CD4-positive, CD25-positive, alpha-beta regulatory T cell (primary cell): ENCODE measurements at regions not wholly inside any gene's neighbourhood (a gene's known extent, or its start where the extent isn't known, plus 50 kb on each side); places are given as distances from the start of the nearest gene placed in this dataset.

Experiments used
- ATAC-seq, 2 donors: fragments of 150-1000 bp; cut with Tn5 transposase; one replicate each; pipeline ENCODE4 v1.10.0; 2021; ENCODE audit warnings: low read depth in 2 of 2, moderate number of reproducible peaks in 2 of 2, moderate library complexity in 1 of 2
- DNase-seq, 3 donors: peaks; one replicate each; pipeline versions ENCODE4 v3.0.0 to v3.0.0-alpha.2; 2012 to 2022; ENCODE audit warnings: mixed read lengths in 1 of 3
- H3K27ac ChIP-seq: one replicate; pipeline ENCODE4 v1.7.0; 2013; ENCODE audit warnings: mild to moderate bottlenecking, low read length; ENCODE audit not compliant: insufficient read depth, poor library complexity, severe bottlenecking
- H3K27me3 ChIP-seq: one replicate; pipeline ENCODE4 v1.7.0; 2013; ENCODE audit warnings: low read length; ENCODE audit not compliant: control insufficient read depth, insufficient read depth
- H3K36me3 ChIP-seq: one replicate; pipeline ENCODE4 v1.7.0; 2013; ENCODE audit warnings: mild to moderate bottlenecking, low read length, moderate library complexity; ENCODE audit not compliant: control insufficient read depth, insufficient read depth
- H3K4me1 ChIP-seq: 2 replicates; pipeline ENCODE4 v1.7.0; 2013; ENCODE audit warnings: mild to moderate bottlenecking, low read length; ENCODE audit not compliant: insufficient read depth, control insufficient read depth, poor library complexity, severe bottlenecking
- H3K4me3 ChIP-seq: one replicate; pipeline ENCODE4 v1.7.0; 2013; ENCODE audit warnings: low read depth, mild to moderate bottlenecking, low read length, moderate library complexity
- H3K9me3 ChIP-seq, 2 experiments: 1 replicate in 1 of 2; 2 replicates in 1 of 2; pipeline ENCODE4 v1.7.0; 2013; ENCODE audit warnings: low read length in 2 of 2, mild to moderate bottlenecking in 1 of 2, moderate library complexity in 1 of 2; ENCODE audit not compliant: control insufficient read depth in 2 of 2
- H3K27ac Mint-ChIP-seq, 3 donors: one replicate each; pipeline ENCODE4 v1.8.0; 2020 to 2022; ENCODE audit warnings: mild to moderate bottlenecking in 3 of 3, mixed read lengths in 3 of 3, moderate library complexity in 2 of 3
- H3K27me3 Mint-ChIP-seq: one replicate; pipeline ENCODE4 v1.8.0; 2022; ENCODE audit warnings: mild to moderate bottlenecking, mixed read lengths
- H3K36me3 Mint-ChIP-seq: one replicate; pipeline ENCODE4 v1.8.0; 2020; ENCODE audit warnings: mixed read lengths
- H3K4me1 Mint-ChIP-seq, 4 donors: one replicate each; pipeline ENCODE4 v1.8.0; 2020 to 2022; ENCODE audit warnings: mixed read lengths in 4 of 4, mild to moderate bottlenecking in 1 of 4
- H3K4me3 Mint-ChIP-seq, 4 donors: one replicate each; pipeline ENCODE4 v1.8.0; 2020 to 2022; ENCODE audit warnings: mild to moderate bottlenecking in 4 of 4, mixed read lengths in 4 of 4, moderate library complexity in 3 of 4
- H3K9me3 Mint-ChIP-seq, 7 donors: one replicate each; pipeline ENCODE4 v1.8.0; 2020 to 2022; ENCODE audit warnings: mixed read lengths in 7 of 7, mild to moderate bottlenecking in 3 of 7, moderate library complexity in 2 of 7

DNA sequence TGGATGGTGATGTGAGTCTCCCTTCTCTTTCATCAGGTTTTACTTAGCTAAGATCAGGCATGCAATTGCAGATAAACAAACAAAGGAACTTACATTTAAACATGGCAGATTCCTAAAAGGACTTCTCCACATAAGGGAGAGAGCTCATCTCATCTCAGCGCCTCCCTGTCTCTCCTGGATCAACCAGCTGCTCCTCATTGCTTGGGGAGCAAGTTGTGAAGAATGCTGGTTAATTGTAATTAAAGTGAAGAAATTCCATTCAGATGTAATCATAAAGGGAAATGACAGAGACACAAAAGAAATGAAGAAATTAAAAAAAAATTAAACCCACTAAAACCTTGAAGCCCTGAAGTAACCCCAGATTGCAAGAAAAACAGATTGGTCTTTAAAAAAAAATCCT, 104.4 kb upstream of the DIO2 start:
- no peaks in the 10 kb centered on the region for H3K4me1 Mint-ChIP-seq
- Histone ChIP-seq H3K27ac (no peak overlapping the region), H3K27me3 (no peaks in the 10 kb centered on the region), H3K9me3 (peaks cover 0 to 2% of the 10 kb centered on the region in 2 experiments), H3K4me3 (no peak overlapping the region), H3K36me3 (no peaks in the 10 kb centered on the region), H3K4me1 (no peaks in the 10 kb centered on the region)
- no peak overlapping the region for H3K4me3 Mint-ChIP-seq
- peaks cover 0 to 8% (median 2%) of the 10 kb centered on the region in 7 donors for H3K9me3 Mint-ChIP-seq
- no peak for DNase-seq
- no peaks in the 10 kb centered on the region for H3K27me3 Mint-ChIP-seq
- H3K27ac Mint-ChIP-seq: peak overlapping the region in 1 of 3 donors; percentile 60
- ATAC-seq: no peak
- H3K36me3 Mint-ChIP-seq: no peaks in the 10 kb centered on the region

- Mint-ChIP-seq H3K36me3 (no peaks in the 10 kb centered on the region), H3K27me3 (no peaks in the 10 kb centered on the region), H3K27ac (no peak overlapping the region), H3K9me3 (peaks cover 0 to 11% (median 2%) of the 10 kb centered on the region in 7 donors), H3K4me3 (no peak overlapping the region), H3K4me1 (no peaks in the 10 kb centered on the region)
- H3K4me3 ChIP-seq: no peak overlapping the region
- no peaks in the 10 kb centered on the region for H3K36me3 ChIP-seq
- H3K9me3 ChIP-seq: no peaks in the 10 kb centered on the region
- ATAC-seq (no peak), DNase-seq (no peak)
- no peak overlapping the region for H3K27ac ChIP-seq
- no peaks in the 10 kb centered on the region for H3K27me3 ChIP-seq
- H3K4me1 ChIP-seq: no peaks in the 10 kb centered on the region
Observed at GRCh38 chr14:80313806-80314205, 102.5 kb upstream of the DIO2 start.

DNA sequence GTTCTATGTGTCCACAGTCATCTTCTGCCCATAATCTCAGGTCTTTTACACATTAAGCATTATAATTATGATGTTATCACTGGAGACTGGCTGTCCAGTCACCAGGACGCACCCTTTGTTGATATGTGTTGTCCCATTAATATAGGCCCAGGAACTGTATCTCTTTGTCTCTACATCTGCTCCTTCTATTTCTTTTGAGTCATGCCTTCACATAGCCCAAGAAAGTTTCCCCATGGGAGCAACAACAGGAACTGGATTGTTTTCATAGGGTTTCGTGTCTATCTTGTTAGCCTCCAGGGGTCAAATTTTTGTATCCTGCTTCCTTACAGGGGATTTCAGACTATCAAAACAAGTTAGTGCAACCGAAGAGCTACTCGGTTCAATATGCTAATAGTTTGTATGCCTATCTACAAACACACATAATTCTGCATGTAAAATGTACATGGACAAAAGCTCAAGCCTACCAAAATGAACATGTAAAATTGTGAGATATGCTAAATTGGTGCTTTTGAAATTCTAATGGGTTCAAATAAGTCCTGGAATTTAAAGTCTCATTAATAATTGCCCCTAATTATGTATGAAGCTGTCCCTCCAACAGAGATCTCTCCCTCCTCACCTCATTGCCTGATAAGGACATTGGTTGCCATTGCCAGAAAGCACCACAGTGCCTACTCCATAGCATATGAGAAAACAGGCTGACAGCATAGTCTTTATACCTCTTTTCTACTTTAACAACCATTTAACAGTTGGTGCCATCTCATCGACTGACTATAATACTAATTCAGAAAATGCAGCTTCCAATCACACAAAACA, 99.8 kb upstream of the DIO2 start:
- H3K4me1 ChIP-seq: no peaks in the 10 kb centered on the region
- H3K36me3 Mint-ChIP-seq: no peaks in the 10 kb centered on the region
- no peaks in the 10 kb centered on the region for H3K27me3 Mint-ChIP-seq
- DNase-seq: no peak
- H3K4me3 Mint-ChIP-seq: no peak overlapping the region
- no peaks in the 10 kb centered on the region for H3K9me3 ChIP-seq
- H3K36me3 ChIP-seq: no peaks in the 10 kb centered on the region
- peaks cover 0 to 8% (median 2%) of the 10 kb centered on the region in 7 donors for H3K9me3 Mint-ChIP-seq
- no peaks in the 10 kb centered on the region for H3K27me3 ChIP-seq
- no peak overlapping the region for H3K27ac ChIP-seq
- H3K27ac Mint-ChIP-seq: no peak overlapping the region
- no peaks in the 10 kb centered on the region for H3K4me1 Mint-ChIP-seq
- no peak for ATAC-seq
- H3K4me3 ChIP-seq: no peak overlapping the region

GRCh38 chr14:80304125-80304766, 92.9 kb upstream of the DIO2 start:
- H3K4me3 Mint-ChIP-seq: no peak overlapping the region
- DNase-seq: no peak
- no peak overlapping the region for H3K27ac ChIP-seq
- no peaks in the 10 kb centered on the region for H3K36me3 ChIP-seq
- no peak overlapping the region for H3K4me3 ChIP-seq
- H3K4me1 Mint-ChIP-seq: no peaks in the 10 kb centered on the region
- no peaks in the 10 kb centered on the region for H3K4me1 ChIP-seq
- H3K9me3 ChIP-seq: no peaks in the 10 kb centered on the region
- no peaks in the 10 kb centered on the region for H3K27me3 ChIP-seq
- H3K36me3 Mint-ChIP-seq: no peaks in the 10 kb centered on the region
- no peak for ATAC-seq
- H3K9me3 Mint-ChIP-seq: peaks cover 0 to 6% (median 2%) of the 10 kb centered on the region in 7 donors
- no peak overlapping the region for H3K27ac Mint-ChIP-seq
- H3K27me3 Mint-ChIP-seq: peaks cover 5% of the 10 kb centered on the region

DNA sequence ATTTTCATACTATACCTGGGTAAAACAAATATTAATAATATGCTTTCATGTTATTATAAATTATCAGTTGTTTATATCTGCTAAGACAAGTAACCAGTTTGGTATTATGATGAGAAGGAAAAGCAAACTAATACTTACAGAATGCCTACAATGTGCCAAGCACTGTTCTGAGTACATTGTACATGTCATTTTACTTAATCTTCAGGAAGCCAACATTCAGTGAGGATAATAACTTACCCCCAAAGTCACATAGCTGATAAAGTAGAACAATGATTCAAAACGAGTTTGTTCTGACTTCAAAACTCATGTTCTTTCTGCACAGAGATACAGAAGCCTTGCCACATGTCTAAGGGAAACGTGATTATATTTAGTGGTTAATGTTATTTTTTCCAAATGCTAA, 89.0 kb upstream of the DIO2 start:
- H3K27ac Mint-ChIP-seq: no peak overlapping the region
- no peaks in the 10 kb centered on the region for H3K4me1 Mint-ChIP-seq
- Histone ChIP-seq H3K27ac (no peak overlapping the region), H3K27me3 (no peaks in the 10 kb centered on the region), H3K4me3 (no peak overlapping the region), H3K4me1 (no peaks in the 10 kb centered on the region), H3K9me3 (no peaks in the 10 kb centered on the region), H3K36me3 (no peaks in the 10 kb centered on the region)
- peaks cover 0 to 11% (median 4%) of the 10 kb centered on the region in 7 donors for H3K9me3 Mint-ChIP-seq
- ATAC-seq (no peak), DNase-seq (no peak)
- H3K36me3 Mint-ChIP-seq: no peaks in the 10 kb centered on the region
- peaks cover 4% of the 10 kb centered on the region for H3K27me3 Mint-ChIP-seq
- no peak overlapping the region for H3K4me3 Mint-ChIP-seq

- Mint-ChIP-seq H3K4me1 (no peaks in the 10 kb centered on the region), H3K27ac (no peak overlapping the region), H3K4me3 (no peak overlapping the region), H3K36me3 (no peaks in the 10 kb centered on the region), H3K9me3 (peaks cover 0 to 11% (median 6%) of the 10 kb centered on the region in 7 donors), H3K27me3 (no peaks in the 10 kb centered on the region)
- Histone ChIP-seq H3K4me1 (no peaks in the 10 kb centered on the region), H3K27ac (no peak overlapping the region), H3K36me3 (no peaks in the 10 kb centered on the region), H3K27me3 (no peaks in the 10 kb centered on the region), H3K9me3 (no peaks in the 10 kb centered on the region), H3K4me3 (no peak overlapping the region)
- no peak for DNase-seq
- no peak for ATAC-seq
Observed at GRCh38 chr14:80298491-80299017, 87.2 kb upstream of the DIO2 start.

DNA sequence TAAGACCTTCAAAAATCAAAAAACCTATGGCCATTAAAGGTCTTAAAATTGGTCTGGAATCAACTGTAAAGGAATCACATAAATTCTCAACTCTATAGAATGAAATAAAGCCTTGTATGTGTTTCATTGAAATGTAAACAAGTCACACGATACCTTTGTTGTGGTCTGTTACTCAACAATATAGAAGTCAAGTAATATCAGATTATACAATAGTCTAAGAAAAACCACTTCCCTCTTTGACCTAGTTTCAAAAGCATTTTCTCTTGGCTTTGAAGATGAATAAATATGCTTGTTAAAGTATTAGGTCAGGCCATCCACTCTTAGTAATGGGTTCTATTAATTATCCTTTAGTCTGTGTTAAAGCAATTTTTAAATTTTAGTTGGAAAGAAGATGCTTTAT, 79.8 kb upstream of the DIO2 start:
- Histone ChIP-seq H3K4me3 (no peak overlapping the region), H3K27me3 (no peaks in the 10 kb centered on the region), H3K9me3 (no peaks in the 10 kb centered on the region), H3K36me3 (no peaks in the 10 kb centered on the region), H3K27ac (no peak overlapping the region), H3K4me1 (no peaks in the 10 kb centered on the region)
- no peak overlapping the region for H3K4me3 Mint-ChIP-seq
- no peaks in the 10 kb centered on the region for H3K36me3 Mint-ChIP-seq
- peaks cover 0 to 3% (median 0%) of the 10 kb centered on the region in 7 donors for H3K9me3 Mint-ChIP-seq
- H3K27ac Mint-ChIP-seq: no peak overlapping the region
- ATAC-seq (no peak), DNase-seq (no peak)
- H3K27me3 Mint-ChIP-seq: no peaks in the 10 kb centered on the region
- no peaks in the 10 kb centered on the region for H3K4me1 Mint-ChIP-seq
